H1 (cell line): ENCODE measurements at regions not wholly inside any gene's neighbourhood (a gene's known extent, or its start where the extent isn't known, plus 50 kb on each side); places are given as distances from the start of the nearest gene placed in this dataset.

Experiments used
- CTCF ChIA-PET: fragments of 300-600 bp; sonication (Branson Sonifier 250); formaldehyde crosslinking; loops from one replicate; lab custom pipeline; 2021; ENCODE audit not compliant: partially characterized antibody; lab: Charles Lee
- POLR2A ChIA-PET: fragments of 300-600 bp; sonication (Branson Sonifier 250); formaldehyde crosslinking; loops from one replicate; lab custom pipeline; 2021; ENCODE audit warnings: inconsistent platforms; ENCODE audit not compliant: partially characterized antibody; lab: Charles Lee
- DNase-seq, 2 experiments: peaks; one replicate each; pipeline versions ENCODE4 v3.0.0 to v3.0.0-alpha.2; 2010 to 2022; ENCODE audit warnings: low spot score in 2 of 2, low read depth in 1 of 2, mixed read lengths in 1 of 2
- FAIRE-seq: peaks from 2 replicates; lab custom pipeline; 2011; peaks lifted over from hg19 to GRCh38; lab: Jason Lieb, UNC
- H2AFZ ChIP-seq: 2 replicates; pipeline ENCODE4 v1.8.1; 2012; ENCODE audit warnings: low read length, inconsistent platforms
- H2AK5ac ChIP-seq: 2 replicates; pipeline ENCODE4 v1.6.1; 2013; ENCODE audit warnings: low read depth, low read length
- H2BK120ac ChIP-seq: replicated peaks from 2 replicates; pipeline ENCODE3; 2013; ENCODE audit warnings: low read depth, low read length, inconsistent platforms
- H2BK12ac ChIP-seq: 2 replicates; pipeline ENCODE4 v1.6.1; 2013; ENCODE audit warnings: low read depth, low read length
- H2BK15ac ChIP-seq: 2 replicates; pipeline ENCODE4 v1.6.1; 2013; ENCODE audit warnings: low read length
- H2BK20ac ChIP-seq: 2 replicates; pipeline ENCODE4 v1.6.1; 2013; ENCODE audit warnings: low read length
- H2BK5ac ChIP-seq: 2 replicates; pipeline ENCODE4 v1.6.1; 2013; ENCODE audit warnings: low read depth, low read length
- H3K14ac ChIP-seq: 2 replicates; pipeline ENCODE4 v1.6.1; 2013; ENCODE audit warnings: inconsistent platforms; ENCODE audit not compliant: insufficient read length
- H3K18ac ChIP-seq: 2 replicates; pipeline ENCODE4 v1.6.1; 2013; ENCODE audit warnings: low read length; ENCODE audit errors: extremely low read depth
- H3K23ac ChIP-seq: 2 replicates; pipeline ENCODE4 v1.6.1; 2013; ENCODE audit warnings: inconsistent platforms; ENCODE audit not compliant: insufficient read length
- H3K23me2 ChIP-seq: 2 replicates; pipeline ENCODE4 v1.6.1; 2013; ENCODE audit warnings: low read depth, low read length
- H3K27ac ChIP-seq: 2 replicates; pipeline ENCODE4 v1.6.1; 2011; ENCODE audit warnings: low read depth, low read length, inconsistent platforms
- H3K27me3 ChIP-seq, 4 experiments: replicated peaks in 1 of 4; 1 replicate in 1 of 4; 2 replicates in 3 of 4; pipeline versions ENCODE4 v1.6.1 to v1.8.1; 2011 to 2013; ENCODE audit warnings: low read length in 3 of 4, mild to moderate bottlenecking in 3 of 4, inconsistent platforms in 2 of 4, mixed read lengths in 2 of 4, moderate library complexity in 1 of 4; ENCODE audit not compliant: control insufficient read depth in 3 of 4, insufficient read depth in 3 of 4; ENCODE audit errors: extremely low read depth in 1 of 4
- H3K36me3 ChIP-seq, 4 experiments: 2 replicates each; pipeline versions ENCODE4 v1.6.1 to v1.8.1; 2011 to 2013; ENCODE audit warnings: mild to moderate bottlenecking in 4 of 4, low read length in 3 of 4, moderate library complexity in 2 of 4, control low read depth in 1 of 4, inconsistent platforms in 1 of 4; ENCODE audit not compliant: insufficient read depth in 4 of 4, control insufficient read depth in 2 of 4
- H3K4ac ChIP-seq: replicated peaks from 2 replicates; pipeline ENCODE3; 2013; ENCODE audit warnings: low read length, low read depth, mixed read lengths, inconsistent platforms; ENCODE audit not compliant: insufficient read length
- H3K4me1 ChIP-seq, 4 experiments: replicated peaks in 1 of 4; 1 replicate in 1 of 4; 2 replicates in 3 of 4; pipeline versions ENCODE4 v1.6.1 to v1.8.1; 2011 to 2013; ENCODE audit warnings: low read length in 3 of 4, inconsistent platforms in 2 of 4, mixed read lengths in 1 of 4; ENCODE audit not compliant: insufficient read depth in 4 of 4, control insufficient read depth in 3 of 4
- H3K4me2 ChIP-seq, 2 experiments: 2 replicates each; pipeline versions ENCODE4 v1.6.1 to v1.8.1; 2011 to 2013; ENCODE audit warnings: low read depth in 2 of 2, low read length in 2 of 2, control low read depth in 1 of 2, inconsistent platforms in 1 of 2, mild to moderate bottlenecking in 1 of 2; ENCODE audit not compliant: insufficient read depth in 1 of 2
- H3K4me3 ChIP-seq, 4 experiments: fragments of 200-600, 300-600 bp in 1 of 4; sonication (generic), shearing (Covaris generic), sonication (Bioruptor Twin) in 1 of 4; 2 replicates each; pipeline versions ENCODE4 v1.5.1 to v1.8.1; 2011 to 2016; ENCODE audit warnings: low read length in 4 of 4, low read depth in 3 of 4, control low read depth in 2 of 4, inconsistent platforms in 2 of 4, mild to moderate bottlenecking in 2 of 4, mixed read lengths in 1 of 4, moderate library complexity in 1 of 4; ENCODE audit not compliant: insufficient read depth in 2 of 4; ENCODE audit errors: extremely low read depth in 1 of 4
- H3K56ac ChIP-seq: replicated peaks from 2 replicates; pipeline ENCODE3; 2013; ENCODE audit warnings: low read depth, mild to moderate bottlenecking, mixed read lengths, low read length, inconsistent platforms; ENCODE audit not compliant: insufficient read length
- H3K79me1 ChIP-seq: 2 replicates; pipeline ENCODE4 v1.6.1; 2013; ENCODE audit warnings: low read depth, low read length, control low read depth
- H3K79me2 ChIP-seq, 2 experiments: 2 replicates each; pipeline versions ENCODE4 v1.6.1 to v1.8.1; 2012 to 2013; ENCODE audit warnings: low read length in 2 of 2, mild to moderate bottlenecking in 2 of 2, inconsistent platforms in 1 of 2; ENCODE audit not compliant: insufficient read depth in 2 of 2, control insufficient read depth in 1 of 2
- H3K9ac ChIP-seq, 4 experiments: replicated peaks in 1 of 4; 1 replicate in 1 of 4; 2 replicates in 3 of 4; pipeline versions ENCODE4 v1.6.1 to v1.8.1; 2011 to 2013; ENCODE audit warnings: low read depth in 3 of 4, low read length in 3 of 4, control low read depth in 2 of 4, mild to moderate bottlenecking in 2 of 4, moderate library complexity in 2 of 4, inconsistent platforms in 1 of 4; ENCODE audit errors: extremely low read depth in 1 of 4
- H3K9me3 ChIP-seq, 2 experiments: 2 replicates each; pipeline versions ENCODE4 v1.6.1 to v1.8.1; 2012 to 2013; ENCODE audit warnings: mild to moderate bottlenecking in 2 of 2, moderate library complexity in 2 of 2, control low read depth in 1 of 2, inconsistent platforms in 1 of 2, low read depth in 1 of 2, low read length in 1 of 2, mixed read lengths in 1 of 2; ENCODE audit not compliant: insufficient read depth in 2 of 2
- H4K20me1 ChIP-seq, 2 experiments: replicated peaks in 1 of 2; 2 replicates each; pipeline versions ENCODE3 to v1.8.1; 2011 to 2013; ENCODE audit warnings: inconsistent platforms in 2 of 2, low read length in 2 of 2, mild to moderate bottlenecking in 1 of 2; ENCODE audit not compliant: insufficient read depth in 2 of 2, control insufficient read depth in 1 of 2
- H4K5ac ChIP-seq: 2 replicates; pipeline ENCODE4 v1.6.1; 2013; ENCODE audit warnings: low read length, low read depth, mixed read lengths, inconsistent platforms; ENCODE audit not compliant: insufficient read length
- H4K8ac ChIP-seq: 2 replicates; pipeline ENCODE4 v1.8.0; 2013; ENCODE audit warnings: mild to moderate bottlenecking, moderate library complexity, low read length, inconsistent platforms; ENCODE audit not compliant: insufficient read depth; ENCODE audit errors: extremely low read depth
- H4K91ac ChIP-seq: replicated peaks from 2 replicates; pipeline ENCODE3; 2013; ENCODE audit warnings: low read length, mixed read lengths, inconsistent platforms; ENCODE audit not compliant: insufficient read length
- CHD1 ChIP-seq: IDR thresholded peaks from 2 replicates; pipeline ENCODE4 v1.6.1; 2012; ENCODE audit warnings: low read depth, low read length, improper control_type of control experiment
- CTBP2 ChIP-seq: IDR thresholded peaks from 2 replicates; pipeline ENCODE4 v1.7.0; 2011; ENCODE audit warnings: borderline replicate concordance, mild to moderate bottlenecking, moderate library complexity, mixed read lengths, low read length; ENCODE audit not compliant: insufficient read depth, insufficient read length
- EGR1 ChIP-seq: IDR thresholded peaks from 2 replicates; pipeline ENCODE4 v1.6.1; 2011; ENCODE audit warnings: low read depth, low read length, borderline replicate concordance
- EP300 ChIP-seq, 2 experiments: IDR thresholded peaks; 1 replicate in 1 of 2; 2 replicates in 1 of 2; pipeline ENCODE4 v1.6.1; 2011 to 2012; ENCODE audit warnings: low read depth in 2 of 2, low read length in 2 of 2, mild to moderate bottlenecking in 2 of 2, borderline replicate concordance in 1 of 2, inconsistent platforms in 1 of 2, moderate library complexity in 1 of 2
- KDM1A ChIP-seq: fragments of 200-600, 300-600 bp; sonication (generic); IDR thresholded peaks from 2 replicates; pipeline ENCODE4 v1.7.1; 2016; ENCODE audit warnings: mild to moderate bottlenecking, low read length, borderline replicate concordance
- KDM5A ChIP-seq: fragments of 200-600 bp; IDR thresholded peaks from 2 replicates; pipeline ENCODE4 v1.7.1; 2012; ENCODE audit warnings: mild to moderate bottlenecking, low read length, inconsistent platforms, mixed read lengths
- WGBS, 2 experiments: shearing (Covaris generic) in 1 of 2; methylation state at CpG; one replicate each; pipeline versions ENCODE4 v1.1.6 to v1.1.7; 2013 to 2015; ENCODE audit warnings: low lambda C conversion rate in 2 of 2, mixed read lengths in 2 of 2, inconsistent platforms in 1 of 2, low coverage in 1 of 2, missing lambda C conversion rate in 1 of 2; ENCODE audit not compliant: insufficient replicate concordance in 2 of 2, insufficient coverage in 1 of 2, insufficient read length in 1 of 2; ENCODE audit errors: extremely low coverage in 1 of 2, missing lambda C conversion rate in 1 of 2; 5-methylcytosine and 5-hydroxymethylcytosine counted together

DNA sequence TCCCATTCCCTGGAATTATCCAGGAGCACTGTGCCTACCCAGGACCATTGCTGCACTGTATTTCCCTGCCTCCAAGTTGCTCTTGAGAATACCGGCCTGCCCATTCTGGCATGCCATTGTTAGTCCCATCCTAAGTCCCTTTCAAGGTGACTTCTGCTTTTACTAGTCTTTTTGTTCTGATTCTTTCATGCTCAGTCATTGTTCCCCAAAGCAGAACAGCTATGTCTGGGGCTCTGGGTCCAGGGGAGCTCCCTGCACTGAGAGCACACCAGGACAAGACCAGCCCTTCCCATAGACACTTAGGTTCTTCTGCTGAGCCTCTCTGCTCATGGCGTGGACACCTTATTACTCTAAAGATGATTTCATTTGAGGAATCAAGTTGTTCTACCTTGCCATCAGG lies 388.9 kb upstream of the KLF4 start:
- Histone ChIP-seq H3K4me1 (peaks cover 0 to 1% (median 0%) of the 10 kb centered on the region in 4 experiments; a peak in 2 of 7 replicates), H3K14ac (no peak overlapping the region), H2BK20ac (no peak overlapping the region), H3K56ac (no peak overlapping the region), H3K4me2 (no peak overlapping the region), H3K4me3 (no peak overlapping the region), H2BK5ac (no peak overlapping the region), H2AK5ac (no peak overlapping the region), H2BK15ac (no peak overlapping the region; the same call in 1 of the 2 replicates), H3K79me2 (no peaks in the 10 kb centered on the region), H2BK12ac (no peak overlapping the region), H2AFZ (no peak overlapping the region), H3K9ac (no peak overlapping the region), H3K27me3 (no peaks in the 10 kb centered on the region), H4K8ac (no peak overlapping the region), H3K9me3 (no peaks in the 10 kb centered on the region), H3K36me3 (no peaks in the 10 kb centered on the region), H3K18ac (no peak overlapping the region), H2BK120ac (no peak overlapping the region), H3K23ac (no peak overlapping the region), H3K23me2 (no peaks in the 10 kb centered on the region), H3K4ac (no peak overlapping the region), H4K20me1 (no peaks in the 10 kb centered on the region), H3K79me1 (no peaks in the 10 kb centered on the region), H4K5ac (no peak overlapping the region), H3K27ac (no peak overlapping the region), H4K91ac (no peak overlapping the region)
- FAIRE-seq (no peak), DNase-seq (no peak)
- WGBS, 2 experiments, result 89% methylated on average over 2 of the region's 2 CpGs; no CpG with 5 or more reads in 1 of the 2 experiments
- ChIA-PET CTCF (interaction anchor here (0.7 kb wide), 1 partner anchor 17 kb away, joined by 5 read pairs; no protein-coding TSS in a partner anchor), POLR2A (no interaction called here)
- TF ChIP-seq KDM1A (no peak), EP300 (IDR thresholded peaks at IDR 0.05; ENCODE audit: borderline replicate concordance in 1 of 2, low read depth in 2 of 2, low read length in 2 of 2) (no peak), KDM5A (no peak), CTBP2 (no peak), CHD1 (no peak), EGR1 (no peak)
